OCI-LY7 (cell line): ENCODE measurements at regions not wholly inside any gene's neighbourhood (a gene's known extent, or its start where the extent isn't known, plus 50 kb on each side); places are given as distances from the start of the nearest gene placed in this dataset.

Experiments
- BruUV-seq: library from RNA; stranded (reverse); fragments of 400-500 nt; replicated peaks from 2 replicates; lab custom pipeline; 2021; lab: Mats Ljungman, UMichigan
- CTCF ChIA-PET: fragments of 300-600 bp; sonication (Branson Sonifier 250); formaldehyde crosslinking; loops from one replicate; lab custom pipeline; 2022; ENCODE audit warnings: antibody characterized with exemption; ENCODE audit not compliant: unreplicated experiment; lab: Charles Lee
- POLR2A ChIA-PET: fragments of 300-600 bp; sonication (Branson Sonifier 250); formaldehyde crosslinking; loops from one replicate; lab custom pipeline; 2022; ENCODE audit warnings: antibody characterized with exemption; lab: Charles Lee
- DNase-seq: peaks from one replicate; pipeline ENCODE4 v3.0.0-alpha.2; 2015; ENCODE audit warnings: low spot score
- H2AFZ ChIP-seq: fragments of 200-600 bp; sonication (generic), shearing (Covaris generic); 2 replicates; pipeline ENCODE4 v1.6.1; 2014; ENCODE audit warnings: mild to moderate bottlenecking, antibody characterized with exemption, low read length, moderate library complexity
- H3K27ac ChIP-seq: fragments of 200-600 bp; sonication (generic); 2 replicates; pipeline ENCODE4 v1.5.1; 2014; ENCODE audit warnings: mixed run types, low read depth, mild to moderate bottlenecking, moderate library complexity, low read length, inconsistent platforms; ENCODE audit not compliant: poor library complexity, severe bottlenecking
- H3K36me3 ChIP-seq: fragments of 200-600 bp; sonication (generic); 2 replicates; pipeline ENCODE4 v1.6.1; 2014; ENCODE audit warnings: mild to moderate bottlenecking, antibody characterized with exemption, low read length, moderate library complexity, mixed read lengths; ENCODE audit not compliant: insufficient read depth
- H3K4me1 ChIP-seq: fragments of 200-600 bp; sonication (generic); 2 replicates; pipeline ENCODE4 v1.5.1; 2014; ENCODE audit warnings: mild to moderate bottlenecking, low read length; ENCODE audit not compliant: insufficient read depth, poor library complexity, severe bottlenecking
- H3K4me2 ChIP-seq: fragments of 200-600 bp; sonication (generic); 2 replicates; pipeline ENCODE4 v1.6.1; 2014; ENCODE audit warnings: mild to moderate bottlenecking, low read length
- H3K4me3 ChIP-seq: fragments of 200-600 bp; sonication (generic); 2 replicates; pipeline ENCODE4 v1.5.1; 2014; ENCODE audit warnings: mild to moderate bottlenecking, low read depth, low read length; ENCODE audit not compliant: poor library complexity, severe bottlenecking
- H3K79me2 ChIP-seq: fragments of 200-600 bp; sonication (generic); 2 replicates; pipeline ENCODE4 v1.6.1; 2016; ENCODE audit warnings: low read depth, mild to moderate bottlenecking, low read length, moderate library complexity, mixed read lengths; ENCODE audit not compliant: insufficient read depth
- H3K9me2 ChIP-seq: fragments of 200-600 bp; sonication (generic); 2 replicates; pipeline ENCODE4 v1.6.1; 2016; ENCODE audit warnings: mild to moderate bottlenecking, low read length, mixed read lengths; ENCODE audit not compliant: insufficient read depth
- H3K9me3 ChIP-seq: fragments of 200-600 bp; sonication (generic); 2 replicates; pipeline ENCODE4 v1.6.1; 2014; ENCODE audit warnings: mild to moderate bottlenecking, mixed run types, low read length, mixed read lengths
- H4K20me1 ChIP-seq: fragments of 200-600 bp; sonication (generic); 2 replicates; pipeline ENCODE4 v1.6.1; 2014; ENCODE audit warnings: mild to moderate bottlenecking, antibody characterized with exemption, low read length, moderate library complexity, mixed read lengths; ENCODE audit not compliant: insufficient read depth
- CTCF ChIP-seq: fragments of 200-600 bp; sonication (generic); conservative IDR thresholded peaks from 2 replicates; pipeline ENCODE4 v1.5.1; 2014; ENCODE audit warnings: mild to moderate bottlenecking, antibody characterized with exemption, low read length, moderate library complexity, mixed read lengths
- EZH2phosphoT487 ChIP-seq: fragments of 200-600 bp; sonication (generic); IDR thresholded peaks from 2 replicates; pipeline ENCODE4 v1.6.1; 2018; ENCODE audit warnings: low read depth, borderline replicate concordance, mild to moderate bottlenecking, mixed run types, antibody characterized with exemption, low read length, moderate library complexity, mixed read lengths
- intact Hi-C: fragments of 100-400 bp; cut with micrococcal nuclease; formaldehyde crosslinking; loops from one replicate; pipeline ENCODE4 v1.10.0; 2022; ENCODE audit not compliant: unreplicated experiment

- Histone ChIP-seq H3K79me2 (no peaks in the 10 kb centered on the region), H3K4me3 (no peak overlapping the region), H3K9me3 (no peaks in the 10 kb centered on the region), H4K20me1 (no peaks in the 10 kb centered on the region), H3K36me3 (no peaks in the 10 kb centered on the region), H3K4me2 (no peak overlapping the region), H3K27ac (no peak overlapping the region), H2AFZ (no peak overlapping the region), H3K9me2 (no peaks in the 10 kb centered on the region), H3K4me1 (no peaks in the 10 kb centered on the region)
- BruUV-seq, result no TSS peak
- ChIA-PET CTCF (no interaction called here), POLR2A (no interaction called here)
- peak; percentile 58 for DNase-seq
- intact Hi-C loops, result loop anchor here (5.0 kb wide), 1 partner anchor 481 kb away; no protein-coding TSS in a partner anchor
- TF ChIP-seq CTCF (peak; percentile 89), EZH2phosphoT487 (no peak)
Observed at GRCh38 chr14:48398675-48399282, 723.4 kb upstream of the MDGA2 start.

GRCh38 chr14:48391661-48392060 lies 716.3 kb upstream of the MDGA2 start:
- intact Hi-C loops, result no loop called here
- POLR2A ChIA-PET, result no interaction called here

More at GRCh38 chr14:48391661-48392060, 716.3 kb upstream of the MDGA2 start:
- Histone ChIP-seq H3K9me3 (no peaks in the 10 kb centered on the region), H4K20me1 (no peaks in the 10 kb centered on the region), H3K36me3 (no peaks in the 10 kb centered on the region), H2AFZ (no peak overlapping the region), H3K27ac (no peak overlapping the region), H3K9me2 (no peaks in the 10 kb centered on the region), H3K4me2 (no peak overlapping the region), H3K4me3 (no peak overlapping the region), H3K4me1 (no peaks in the 10 kb centered on the region), H3K79me2 (no peaks in the 10 kb centered on the region)
- CTCF ChIA-PET, result no interaction called here
- TF ChIP-seq EZH2phosphoT487 (no peak), CTCF (no peak)
- no peak for DNase-seq
- BruUV-seq, result no TSS peak
